HG03342 (cell line): ENCODE measurements at regions not wholly inside any gene's neighbourhood (a gene's known extent, or its start where the extent isn't known, plus 50 kb on each side); places are given as distances from the start of the nearest gene placed in this dataset.

Experiments
- ATAC-seq: cut with Tn5 transposase; IDR thresholded peaks from one replicate; pipeline ENCODE4 v1.9.1; 2021; ENCODE audit warnings: mild to moderate bottlenecking, moderate library complexity; ENCODE audit not compliant: unreplicated experiment

DNA sequence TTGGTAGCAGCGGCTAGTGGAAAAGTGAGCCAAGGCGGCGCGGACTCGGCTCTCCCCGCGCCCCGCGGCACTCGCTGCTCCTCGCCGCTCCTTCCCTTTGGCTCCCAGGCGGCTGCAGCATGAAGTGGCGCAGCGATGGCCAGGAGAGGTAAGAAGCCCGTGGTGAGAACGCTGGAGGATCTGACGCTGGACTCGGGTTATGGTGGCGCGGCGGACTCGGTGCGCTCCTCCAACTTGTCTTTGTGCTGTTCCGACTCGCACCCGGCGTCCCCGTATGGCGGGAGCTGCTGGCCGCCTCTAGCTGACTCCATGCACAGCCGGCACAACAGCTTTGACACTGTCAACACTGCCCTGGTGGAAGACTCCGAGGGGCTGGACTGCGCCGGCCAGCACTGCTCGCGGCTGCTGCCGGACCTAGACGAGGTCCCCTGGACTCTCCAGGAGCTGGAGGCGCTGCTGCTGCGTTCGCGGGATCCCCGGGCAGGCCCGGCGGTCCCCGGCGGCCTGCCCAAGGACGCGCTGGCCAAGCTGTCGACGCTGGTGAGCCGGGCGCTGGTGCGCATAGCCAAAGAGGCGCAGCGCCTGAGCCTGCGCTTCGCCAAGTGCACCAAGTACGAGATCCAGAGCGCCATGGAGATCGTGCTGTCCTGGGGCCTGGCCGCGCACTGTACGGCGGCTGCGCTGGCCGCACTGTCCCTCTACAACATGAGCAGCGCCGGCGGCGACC, 225.6 kb upstream of the CRY1 start:
- no peak for ATAC-seq

- no peak for ATAC-seq
These were observed 226.2 kb upstream of the CRY1 start for GRCh38 chr12:107319533-107320032.

DNA sequence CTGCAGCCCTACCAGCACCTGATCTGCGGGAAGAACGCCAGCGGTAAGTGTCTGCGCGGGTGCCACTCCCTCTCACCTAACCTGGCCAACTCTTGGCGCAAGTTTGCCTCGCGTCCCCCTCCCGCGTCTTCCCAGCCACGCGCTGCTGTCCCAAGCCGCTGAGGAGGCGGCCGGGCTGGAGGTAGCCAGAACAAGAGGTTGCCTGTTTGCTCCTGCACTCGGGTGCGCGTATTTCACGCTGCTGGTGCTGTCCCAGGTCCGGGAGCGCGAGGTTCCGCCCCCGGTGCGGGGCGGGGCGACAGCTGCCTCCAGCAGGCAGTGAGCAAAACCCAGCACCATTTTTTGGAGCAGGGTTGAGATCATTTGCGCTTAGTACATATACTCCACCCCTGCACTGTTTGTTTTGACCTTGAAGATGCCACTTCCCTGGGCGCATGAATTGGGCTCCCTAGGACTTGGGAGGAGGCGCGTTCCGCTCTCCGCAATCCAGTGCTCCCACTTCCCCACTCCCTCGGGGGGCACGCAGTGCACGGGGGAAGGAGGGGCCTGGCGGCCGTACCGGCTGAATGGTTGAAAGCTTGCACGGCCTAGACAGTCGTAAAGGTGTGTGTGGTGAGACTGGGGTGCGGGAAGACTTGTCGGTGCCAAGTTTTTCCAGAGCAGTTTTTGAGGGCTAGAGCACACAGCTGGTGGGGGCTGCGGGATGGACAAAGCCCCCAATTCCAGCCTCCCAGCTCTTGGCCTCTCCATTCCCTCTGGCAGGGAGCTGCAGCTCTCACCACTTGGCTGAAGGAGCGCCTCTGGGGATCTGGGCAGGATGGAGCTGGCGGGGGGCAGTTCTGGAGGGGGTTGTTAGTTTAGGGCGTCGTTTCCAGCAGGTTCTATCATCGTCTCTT, 226.9 kb upstream of the CRY1 start:
- ATAC-seq, result no peak

- no peak for ATAC-seq
These were observed 227.7 kb upstream of the CRY1 start for GRCh38 chr12:107320929-107321631.

- no peak for ATAC-seq
These were observed 228.7 kb upstream of the CRY1 start for GRCh38 chr12:107322063-107322462.

DNA sequence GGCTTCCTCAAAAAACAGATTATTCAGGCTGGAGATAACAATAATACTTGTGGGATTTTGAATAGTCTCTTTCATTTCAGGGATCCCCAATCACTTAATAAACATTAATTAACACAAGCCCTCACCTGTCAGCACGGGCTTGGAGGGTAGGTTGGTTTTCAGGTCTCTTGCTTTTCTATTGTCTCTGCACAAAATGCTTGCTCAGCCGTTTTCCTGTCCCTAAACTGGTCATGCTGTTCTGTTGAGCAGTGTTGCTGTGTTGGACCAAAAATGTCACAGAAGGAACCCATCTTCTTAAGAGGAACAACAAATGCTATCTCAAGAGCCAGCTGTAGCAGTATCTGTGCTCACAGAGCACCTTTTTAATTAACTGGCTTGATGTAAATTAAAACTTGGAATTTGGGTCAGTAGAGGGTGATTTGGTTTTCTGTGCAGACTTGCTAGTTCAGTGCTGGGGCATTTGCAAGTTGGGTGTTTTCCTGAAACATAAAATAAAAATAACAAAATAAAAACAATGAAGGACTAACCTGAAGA, 231.8 kb upstream of the CRY1 start:
- no peak for ATAC-seq

GRCh38 chr12:107326237-107326636, 232.9 kb upstream of the CRY1 start:
- ATAC-seq, result no peak

- ATAC-seq, result no peak
These were observed 234.4 kb upstream of the CRY1 start for GRCh38 chr12:107327651-107328182.

- no peak for ATAC-seq
These were observed 235.2 kb upstream of the CRY1 start for GRCh38 chr12:107328442-107329133.

DNA sequence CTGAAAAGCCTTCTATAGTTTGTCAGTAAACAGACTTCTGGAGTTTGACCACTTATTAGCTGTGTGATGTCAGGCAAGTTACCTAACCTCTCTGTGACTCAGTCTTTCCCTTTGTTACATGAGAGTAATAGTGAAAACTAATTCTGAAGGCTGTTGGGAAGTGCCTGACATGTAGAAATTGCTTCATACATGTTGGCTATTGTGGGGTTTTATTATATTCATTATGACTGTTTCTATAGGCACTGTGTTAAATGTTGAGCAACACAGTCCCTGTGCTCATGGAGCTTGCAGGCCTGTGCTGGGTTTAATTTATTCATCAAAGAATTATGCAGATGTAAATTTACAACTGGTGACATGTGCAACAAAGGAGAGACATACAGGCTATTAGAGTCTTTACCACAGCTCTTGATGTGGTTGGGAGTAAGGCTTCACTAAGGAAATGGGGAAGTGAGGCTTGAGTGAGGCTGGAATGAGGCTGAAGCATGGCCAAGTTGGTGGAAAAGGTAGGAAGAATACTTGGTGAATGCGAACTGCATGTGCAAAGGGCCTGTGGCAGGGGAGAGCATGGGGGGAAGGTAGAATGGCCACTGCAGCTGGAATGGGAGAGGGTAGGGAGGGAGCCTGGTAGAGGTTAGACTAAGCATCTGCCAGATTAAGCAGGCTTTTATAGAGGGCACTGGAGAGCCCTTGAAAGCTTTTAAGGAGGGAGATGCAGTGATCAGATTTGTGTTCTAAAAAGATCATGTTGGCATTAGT, 236.4 kb upstream of the CRY1 start:
- ATAC-seq, result no peak

GRCh38 chr12:107330831-107331431, 237.6 kb upstream of the CRY1 start:
- ATAC-seq, result no peak

DNA sequence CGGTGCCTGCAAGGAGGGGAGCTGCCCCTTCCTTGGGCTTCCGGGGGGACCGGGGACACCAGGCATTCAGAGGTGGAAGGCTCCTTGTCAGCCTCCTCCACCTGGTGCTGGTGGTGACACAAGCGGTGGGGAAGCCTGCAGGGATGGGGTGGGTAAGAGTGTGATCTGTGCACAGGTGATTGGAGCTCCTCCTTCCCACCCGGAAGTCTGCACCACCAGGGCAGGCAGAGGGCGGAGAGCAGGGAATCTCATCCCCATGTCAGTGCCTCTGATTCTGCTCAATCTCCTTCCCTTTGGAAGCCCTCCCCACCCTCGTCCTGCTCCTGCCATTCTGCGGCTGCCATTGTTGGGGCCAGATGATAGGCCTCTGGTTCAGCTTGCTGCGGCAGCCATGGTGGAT, 238.1 kb upstream of the CRY1 start:
- ATAC-seq, result no peak

GRCh38 chr12:107331912-107332311, 238.6 kb upstream of the CRY1 start:
- ATAC-seq, result no peak

DNA sequence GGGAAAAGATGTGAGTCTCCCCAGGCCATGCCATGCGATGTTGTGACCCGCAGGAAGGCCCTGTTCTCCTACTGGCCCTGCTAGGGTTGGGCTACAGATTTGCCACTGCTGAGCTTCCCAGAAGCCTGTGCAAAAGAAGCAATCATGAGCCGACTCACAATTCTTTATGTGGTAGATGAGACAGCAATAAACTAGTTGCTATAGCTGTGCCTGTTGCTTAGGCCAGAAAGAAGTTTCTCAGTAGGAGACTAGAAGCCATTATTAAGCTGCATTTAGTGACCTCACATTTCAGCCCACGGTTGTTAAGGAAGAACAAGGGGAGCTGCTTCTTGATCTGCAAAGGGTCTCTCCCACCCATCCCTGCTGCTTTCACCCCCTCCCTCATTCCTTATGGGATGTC, 239.4 kb upstream of the CRY1 start:
- no peak for ATAC-seq

- ATAC-seq, result no peak
These were observed 242.6 kb upstream of the CRY1 start for GRCh38 chr12:107335802-107336570.

GRCh38 chr12:107336695-107337094, 243.3 kb upstream of the CRY1 start:
- no peak for ATAC-seq

DNA sequence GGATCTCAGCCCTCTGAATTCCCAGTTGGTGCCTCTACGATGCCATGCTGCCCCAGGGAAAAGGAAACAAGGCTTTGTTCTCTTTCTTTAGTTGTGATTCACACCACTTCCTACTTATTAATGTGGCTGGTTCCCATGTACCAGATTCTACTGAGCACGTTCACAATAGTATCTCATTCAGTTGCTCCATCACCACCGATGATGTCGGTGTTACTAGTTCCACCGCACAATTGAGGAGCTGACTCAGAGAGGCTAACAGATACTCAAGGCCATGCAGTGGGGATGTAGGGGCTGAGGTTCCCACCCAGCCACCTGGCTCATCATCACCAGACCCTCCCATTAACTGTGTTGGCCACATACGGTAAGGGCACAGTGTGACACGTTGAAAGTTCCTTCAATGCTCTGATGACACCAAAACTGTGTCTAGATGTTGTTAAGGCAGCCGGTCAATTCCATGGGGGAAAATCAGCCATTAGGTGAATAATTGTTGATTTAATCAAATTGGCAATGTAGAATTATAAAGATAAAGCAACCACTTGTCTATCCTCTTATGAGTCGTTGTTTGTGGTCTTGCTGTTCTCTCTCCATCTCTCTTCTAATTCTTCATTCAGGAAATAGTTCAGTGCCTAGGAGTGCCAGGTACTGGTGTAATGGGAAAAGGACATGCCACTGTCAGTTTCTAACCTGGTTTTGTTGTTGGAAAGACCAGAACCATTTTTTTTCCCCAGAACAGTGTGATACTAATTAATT, 244.2 kb upstream of the CRY1 start:
- ATAC-seq, result no peak

DNA sequence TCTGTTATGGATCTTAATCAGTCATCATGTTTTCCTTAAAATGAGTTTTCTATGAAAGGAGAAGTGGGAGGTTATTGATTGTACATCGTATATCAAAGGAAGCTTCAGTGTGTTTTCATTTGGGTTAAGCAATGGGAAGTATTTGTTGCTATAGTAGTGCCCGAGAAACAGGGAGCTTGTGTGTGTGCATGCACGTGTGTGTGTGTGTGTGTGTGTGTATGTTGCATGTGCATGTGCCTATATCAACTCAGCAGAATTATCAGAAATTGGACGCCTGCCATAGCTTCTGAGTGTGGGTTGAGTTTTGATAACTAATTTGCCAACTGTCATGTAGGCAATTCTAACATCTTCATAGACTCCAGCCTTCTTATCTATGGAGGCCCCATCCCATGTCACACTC, 246.1 kb upstream of the CRY1 start:
- ATAC-seq, result no peak
